CD4-positive, alpha-beta T cell (primary cell): ENCODE measurements at regions not wholly inside any gene's neighbourhood (a gene's known extent, or its start where the extent isn't known, plus 50 kb on each side); places are given as distances from the start of the nearest gene placed in this dataset.

Experiments
- ATAC-seq: fragments of 200-7000 bp; cut with Tn5 transposase; one replicate; pipeline ENCODE4 v1.10.0; 2022; ENCODE audit warnings: mild to moderate bottlenecking; ENCODE audit not compliant: poor library complexity
- CTCF ChIA-PET: fragments of 350-600 bp; sonication (Branson Sonifier 250); formaldehyde crosslinking; loops from one replicate; lab custom pipeline; 2021; ENCODE audit warnings: antibody characterized with exemption, inconsistent platforms; lab: Charles Lee
- POLR2A ChIA-PET: fragments of 350-600 bp; sonication (Branson Sonifier 250); formaldehyde crosslinking; loops from one replicate; lab custom pipeline; 2021; ENCODE audit warnings: antibody characterized with exemption, inconsistent platforms; lab: Charles Lee
- DNase-seq, 14 experiments: peaks; one replicate each; pipeline ENCODE4 v3.0.0-alpha.2; 2013 to 2020; ENCODE audit warnings: mixed read lengths in 2 of 14
- H3K27ac ChIP-seq, 2 donors: one replicate each; pipeline versions ENCODE4 v1.5.1 to v1.7.0; 2013; ENCODE audit warnings: low read length in 2 of 2, low read depth in 1 of 2, mild to moderate bottlenecking in 1 of 2
- H3K27me3 ChIP-seq, 2 experiments: 1 replicate in 1 of 2; 2 replicates in 1 of 2; pipeline versions ENCODE4 v1.6.1 to v1.7.0; 2013; ENCODE audit warnings: low read length in 2 of 2, control low read depth in 1 of 2, mild to moderate bottlenecking in 1 of 2, moderate library complexity in 1 of 2; ENCODE audit not compliant: insufficient read depth in 2 of 2, control insufficient read depth in 1 of 2
- H3K36me3 ChIP-seq: one replicate; pipeline ENCODE4 v1.6.1; 2013; ENCODE audit warnings: low read length, control low read depth; ENCODE audit not compliant: insufficient read depth
- H3K4me1 ChIP-seq: one replicate; pipeline ENCODE4 v1.6.1; 2013; ENCODE audit warnings: low read length, control low read depth; ENCODE audit not compliant: insufficient read depth
- H3K4me3 ChIP-seq: one replicate; pipeline ENCODE4 v1.5.1; 2013; ENCODE audit warnings: mild to moderate bottlenecking, low read length, moderate library complexity
- H3K9me3 ChIP-seq, 2 experiments: 1 replicate in 1 of 2; 2 replicates in 1 of 2; pipeline versions ENCODE4 v1.6.1 to v1.7.0; 2013; ENCODE audit warnings: low read length in 2 of 2, mild to moderate bottlenecking in 2 of 2, control low read depth in 1 of 2, moderate library complexity in 1 of 2; ENCODE audit not compliant: control insufficient read depth in 1 of 2, insufficient read depth in 1 of 2
- H3K27ac Mint-ChIP-seq: one replicate; pipeline ENCODE4 v1.8.0; 2020; ENCODE audit warnings: mixed read lengths
- H3K27me3 Mint-ChIP-seq: one replicate; pipeline ENCODE4 v1.8.0; 2021; ENCODE audit warnings: mixed read lengths
- H3K36me3 Mint-ChIP-seq: one replicate; pipeline ENCODE4 v1.8.0; 2021; ENCODE audit warnings: low read depth, mixed read lengths
- H3K4me1 Mint-ChIP-seq: one replicate; pipeline ENCODE4 v1.8.0; 2021; ENCODE audit warnings: low read depth, mixed read lengths
- H3K4me3 Mint-ChIP-seq: one replicate; pipeline ENCODE4 v1.8.0; 2020; ENCODE audit warnings: mild to moderate bottlenecking, mixed read lengths
- H3K9me3 Mint-ChIP-seq: one replicate; pipeline ENCODE4 v1.8.0; 2020; ENCODE audit warnings: mixed read lengths
- CTCF ChIP-seq: fragments of 200-600 bp; IDR thresholded peaks from one replicate; pipeline ENCODE4 v1.8.0; 2022; ENCODE audit warnings: antibody characterized with exemption, mild to moderate bottlenecking
- intact Hi-C, 2 experiments: fragments of 100-400 bp; cut with DNase I in 1 of 2; cut with micrococcal nuclease in 1 of 2; formaldehyde crosslinking; loops; one replicate each; pipeline versions ENCODE4 v1.15.1 to v1.9.0; 2023 to 2025; cut with DNase I, micrococcal nuclease

GRCh38 chrX:36916941-36917340 is 91.2 kb upstream of the FAM47C start:
- intact Hi-C loops = no loop called here
- ChIA-PET CTCF (no interaction called here), POLR2A (no interaction called here)
- H3K4me1 Mint-ChIP-seq = no peaks in the 10 kb centered on the region
- no peaks in the 10 kb centered on the region for H3K4me1 ChIP-seq
- no peaks in the 10 kb centered on the region for H3K27me3 Mint-ChIP-seq
- H3K9me3 Mint-ChIP-seq = no peaks in the 10 kb centered on the region
- no peak overlapping the region for H3K27ac Mint-ChIP-seq
- no peaks in the 10 kb centered on the region for H3K9me3 ChIP-seq
- H3K27ac ChIP-seq = no peak overlapping the region
- H3K36me3 ChIP-seq = no peaks in the 10 kb centered on the region
- no peak overlapping the region for H3K4me3 Mint-ChIP-seq
- no peaks in the 10 kb centered on the region for H3K36me3 Mint-ChIP-seq
- ATAC-seq (no peak), DNase-seq (no peak)
- no peaks in the 10 kb centered on the region for H3K27me3 ChIP-seq
- H3K4me3 ChIP-seq = no peak overlapping the region
- TF ChIP-seq CTCF = no peak

- Histone ChIP-seq H3K4me1 (no peaks in the 10 kb centered on the region), H3K27ac (no peak overlapping the region), H3K4me3 (no peak overlapping the region), H3K27me3 (no peaks in the 10 kb centered on the region), H3K9me3 (no peaks in the 10 kb centered on the region), H3K36me3 (no peaks in the 10 kb centered on the region)
- DNase-seq (no peak), ATAC-seq (no peak)
- Mint-ChIP-seq H3K36me3 (no peaks in the 10 kb centered on the region), H3K4me1 (no peaks in the 10 kb centered on the region), H3K27ac (no peak overlapping the region), H3K9me3 (no peaks in the 10 kb centered on the region), H3K27me3 (no peaks in the 10 kb centered on the region), H3K4me3 (no peak overlapping the region)
- ChIA-PET POLR2A (no interaction called here), CTCF (no interaction called here)
- TF ChIP-seq CTCF = no peak
- intact Hi-C loops = no loop called here
Observed at GRCh38 chrX:36927712-36928111, 80.5 kb upstream of the FAM47C start.

- no peaks in the 10 kb centered on the region for H3K9me3 ChIP-seq
- no peak for ATAC-seq
- ChIA-PET POLR2A (no interaction called here), CTCF (no interaction called here)
- DNase-seq = no peak
- no peaks in the 10 kb centered on the region for H3K27me3 Mint-ChIP-seq
- no peaks in the 10 kb centered on the region for H3K36me3 ChIP-seq
- H3K27ac Mint-ChIP-seq = no peak overlapping the region
- H3K27me3 ChIP-seq = no peaks in the 10 kb centered on the region
- no peaks in the 10 kb centered on the region for H3K4me1 ChIP-seq
- no peaks in the 10 kb centered on the region for H3K4me1 Mint-ChIP-seq
- no peak overlapping the region for H3K4me3 Mint-ChIP-seq
- H3K9me3 Mint-ChIP-seq = no peaks in the 10 kb centered on the region
- H3K27ac ChIP-seq = no peak overlapping the region
- intact Hi-C loops = no loop called here
- H3K36me3 Mint-ChIP-seq = no peaks in the 10 kb centered on the region
- TF ChIP-seq CTCF = no peak
- no peak overlapping the region for H3K4me3 ChIP-seq
Observed at GRCh38 chrX:36930491-36930890, 77.7 kb upstream of the FAM47C start.
